GM18951 (cell line): ENCODE measurements at regions not wholly inside any gene's neighbourhood (a gene's known extent, or its start where the extent isn't known, plus 50 kb on each side); places are given as distances from the start of the nearest gene placed in this dataset.

Source experiments
- POLR2A ChIP-seq: IDR thresholded peaks from 4 replicates; pipeline ENCODE4 v1.6.1; 2011; ENCODE audit warnings: mild to moderate bottlenecking; ENCODE audit not compliant: insufficient read length, insufficient read depth; ENCODE audit errors: extremely low read depth
- in situ Hi-C: fragments of 300-500 bp; cut with MboI; formaldehyde crosslinking; loops from one replicate; pipeline ENCODE4 v1.12.0; 2022; ENCODE audit warnings: low sequenced_read_pairs, mixed read lengths, inconsistent platforms; ENCODE audit not compliant: unreplicated experiment

GRCh38 chr20:52593654-52594053, 378.5 kb upstream of the TSHZ2 start:
- no peak for TF ChIP-seq POLR2A
- in situ Hi-C loops: no loop called here

- in situ Hi-C loops: no loop called here
These were observed 379.6 kb upstream of the TSHZ2 start for GRCh38 chr20:52592567-52592966.

GRCh38 chr20:52590100-52590499, 382.1 kb upstream of the TSHZ2 start:
- no peak for TF ChIP-seq POLR2A
- in situ Hi-C loops: no loop called here

More at GRCh38 chr20:52592567-52592966, 379.6 kb upstream of the TSHZ2 start:
- no peak for TF ChIP-seq POLR2A

GRCh38 chr20:52589251-52589812, 382.8 kb upstream of the TSHZ2 start:
- TF ChIP-seq POLR2A: no peak
- in situ Hi-C loops: no loop called here

GRCh38 chr20:52586660-52587059, 385.5 kb upstream of the TSHZ2 start:
- in situ Hi-C loops: no loop called here
- no peak for TF ChIP-seq POLR2A

GRCh38 chr20:52585333-52585732, 386.8 kb upstream of the TSHZ2 start:
- in situ Hi-C loops: no loop called here
- TF ChIP-seq POLR2A: no peak

- in situ Hi-C loops: no loop called here
- TF ChIP-seq POLR2A: no peak
These were observed 387.0 kb upstream of the ZFP64 start for GRCh38 chr20:52578559-52578958.

GRCh38 chr20:52577696-52578095, 386.1 kb upstream of the ZFP64 start:
- in situ Hi-C loops: no loop called here
- TF ChIP-seq POLR2A: no peak

GRCh38 chr20:52572687-52573086, 381.1 kb upstream of the ZFP64 start:
- in situ Hi-C loops: no loop called here
- no peak for TF ChIP-seq POLR2A

GRCh38 chr20:52569201-52569600, 377.6 kb upstream of the ZFP64 start:
- in situ Hi-C loops: no loop called here
- TF ChIP-seq POLR2A: no peak

- in situ Hi-C loops: no loop called here
- TF ChIP-seq POLR2A: no peak
These were observed 374.0 kb upstream of the ZFP64 start for GRCh38 chr20:52565614-52566013.

- TF ChIP-seq POLR2A: no peak
- in situ Hi-C loops: no loop called here
These were observed 373.0 kb upstream of the ZFP64 start for GRCh38 chr20:52564594-52564993.

GRCh38 chr20:52552181-52552872, 360.7 kb upstream of the ZFP64 start:
- in situ Hi-C loops: no loop called here
- TF ChIP-seq POLR2A: no peak

- in situ Hi-C loops: no loop called here
- no peak for TF ChIP-seq POLR2A
These were observed 350.6 kb upstream of the ZFP64 start for GRCh38 chr20:52542131-52542530.
